ENCODE measurements at regions not wholly inside any gene's neighbourhood (a gene's known extent, or its start where the extent isn't known, plus 50 kb on each side); places are given as distances from the start of the nearest gene placed in this dataset.

GRCh38 chr15:36330598-36330997 is 248.8 kb upstream of the CDIN1 start:
- H3K4me1 Mint-ChIP-seq (ENCODE audit: insufficient read depth, unreplicated experiment): no peaks in the 10 kb centered on the region
- no TSS peak for BruUV-seq (replicated peaks)
- POLR2A ChIA-PET: no interaction called here
- H3K9me3 Mint-ChIP-seq (ENCODE audit: unreplicated experiment): no peaks in the 10 kb centered on the region
- TF ChIP-seq CTCF (IDR thresholded peaks at IDR 0.05; ENCODE audit: unreplicated experiment): no peak
- DNase-seq (ENCODE audit: unreplicated experiment): no peak
- no peak overlapping the region for H3K27ac Mint-ChIP-seq (ENCODE audit: low read depth, unreplicated experiment)
- no peak overlapping the region for H3K4me3 Mint-ChIP-seq (ENCODE audit: unreplicated experiment)
- intact Hi-C loops (cut with micrococcal nuclease): no loop called here
- H3K27me3 Mint-ChIP-seq (ENCODE audit: insufficient read depth, unreplicated experiment): no peaks in the 10 kb centered on the region
- CTCF ChIA-PET: interaction anchor here (0.9 kb wide), 1 partner anchor 24 kb away, joined by 3 read pairs; no protein-coding TSS in a partner anchor
- H3K36me3 Mint-ChIP-seq (ENCODE audit: insufficient read depth, unreplicated experiment): no peaks in the 10 kb centered on the region

DNA sequence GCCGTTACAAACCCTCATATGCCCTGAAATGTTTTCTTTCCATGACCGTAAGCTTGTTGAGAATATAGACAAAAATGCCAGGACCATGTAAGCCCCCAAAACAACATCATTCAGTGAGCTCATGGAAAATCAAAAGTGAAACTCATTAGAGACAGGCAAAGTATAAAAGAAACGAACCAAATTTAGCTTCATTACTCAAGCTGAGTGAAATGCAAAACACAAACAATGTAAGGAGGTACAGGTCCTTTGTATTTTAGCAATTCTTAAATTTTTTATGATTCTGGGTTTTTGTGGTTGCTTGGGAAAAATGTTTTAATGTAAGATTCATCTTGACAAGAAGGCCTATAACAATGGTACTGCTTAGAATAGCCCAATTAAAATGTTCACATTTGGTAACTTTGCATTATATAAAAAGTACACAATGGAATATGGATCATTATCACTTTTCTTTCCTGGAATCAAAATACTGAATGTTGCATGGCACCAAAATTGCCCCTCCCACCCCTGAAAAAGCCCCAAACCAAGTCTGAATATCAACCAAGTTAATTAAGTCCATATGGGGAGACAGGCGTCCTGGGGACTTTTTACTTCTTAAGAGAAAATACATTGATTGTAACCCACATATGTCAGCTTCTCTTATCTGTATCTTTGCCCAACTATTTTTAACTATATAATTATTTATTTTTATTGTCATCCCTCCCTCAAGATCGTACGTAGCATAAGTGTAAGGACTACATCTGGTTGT is 247.7 kb upstream of the CDIN1 start:
- CTCF ChIA-PET: interaction anchor here (0.6 to 1.2 kb wide), 2 partner anchors 13 to 1710 kb away, joined by 3 to 4 read pairs; no protein-coding TSS in a partner anchor
- H3K27ac Mint-ChIP-seq (ENCODE audit: low read depth, unreplicated experiment): no peak overlapping the region

GRCh38 chr15:36332301-36332700 is 247.1 kb upstream of the CDIN1 start:
- no peak for TF ChIP-seq CTCF (IDR thresholded peaks at IDR 0.05; ENCODE audit: unreplicated experiment)
- no peaks in the 10 kb centered on the region for H3K9me3 Mint-ChIP-seq (ENCODE audit: unreplicated experiment)
- no peaks in the 10 kb centered on the region for H3K36me3 Mint-ChIP-seq (ENCODE audit: insufficient read depth, unreplicated experiment)
- ChIA-PET CTCF (no interaction called here), POLR2A (no interaction called here)
- H3K4me3 Mint-ChIP-seq (ENCODE audit: unreplicated experiment): no peak overlapping the region
- no peaks in the 10 kb centered on the region for H3K27me3 Mint-ChIP-seq (ENCODE audit: insufficient read depth, unreplicated experiment)
- DNase-seq (ENCODE audit: unreplicated experiment): no peak
- BruUV-seq (replicated peaks): no TSS peak
- intact Hi-C loops (cut with micrococcal nuclease): no loop called here
- no peaks in the 10 kb centered on the region for H3K4me1 Mint-ChIP-seq (ENCODE audit: insufficient read depth, unreplicated experiment)
- H3K27ac Mint-ChIP-seq (ENCODE audit: low read depth, unreplicated experiment): no peak overlapping the region

More for the DNA sequence above, 247.7 kb upstream of the CDIN1 start:
- BruUV-seq (replicated peaks): no TSS peak
- no peak for DNase-seq (ENCODE audit: unreplicated experiment)
- Mint-ChIP-seq H3K4me3 (ENCODE audit: unreplicated experiment) (no peak overlapping the region), H3K4me1 (ENCODE audit: insufficient read depth, unreplicated experiment) (no peaks in the 10 kb centered on the region), H3K9me3 (ENCODE audit: unreplicated experiment) (no peaks in the 10 kb centered on the region), H3K27me3 (ENCODE audit: insufficient read depth, unreplicated experiment) (no peaks in the 10 kb centered on the region), H3K36me3 (ENCODE audit: insufficient read depth, unreplicated experiment) (no peaks in the 10 kb centered on the region)
- POLR2A ChIA-PET: no interaction called here
- no peak for TF ChIP-seq CTCF (IDR thresholded peaks at IDR 0.05; ENCODE audit: unreplicated experiment)
- intact Hi-C loops (cut with micrococcal nuclease): no loop called here

DNA sequence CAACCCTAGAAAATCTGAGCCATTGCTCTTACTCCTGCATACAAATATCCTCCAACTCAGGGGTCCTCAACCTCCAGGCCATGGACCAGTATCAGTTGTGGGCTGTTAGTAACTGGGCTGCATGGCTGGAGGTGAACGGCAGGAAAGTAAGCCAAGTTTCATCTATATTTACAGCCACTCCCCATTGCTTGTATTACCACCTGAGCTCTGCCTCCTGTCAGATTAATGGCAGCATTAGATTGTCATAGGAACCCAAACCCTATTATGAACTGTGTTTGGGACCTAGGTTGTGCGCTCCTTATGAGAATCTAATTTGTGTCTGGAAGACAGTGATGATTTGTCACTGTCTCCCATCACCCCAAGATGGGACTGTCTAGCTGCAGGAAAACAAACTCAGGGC is 246.5 kb upstream of the CDIN1 start:
- H3K27me3 Mint-ChIP-seq (ENCODE audit: insufficient read depth, unreplicated experiment): no peaks in the 10 kb centered on the region

More for the DNA sequence above, 246.5 kb upstream of the CDIN1 start:
- no peaks in the 10 kb centered on the region for H3K36me3 Mint-ChIP-seq (ENCODE audit: insufficient read depth, unreplicated experiment)
- ChIA-PET CTCF (no interaction called here), POLR2A (no interaction called here)
- no peaks in the 10 kb centered on the region for H3K4me1 Mint-ChIP-seq (ENCODE audit: insufficient read depth, unreplicated experiment)
- DNase-seq (ENCODE audit: unreplicated experiment): no peak
- peaks cover 3% of the 10 kb centered on the region for H3K9me3 Mint-ChIP-seq (ENCODE audit: unreplicated experiment)
- H3K27ac Mint-ChIP-seq (ENCODE audit: low read depth, unreplicated experiment): no peak overlapping the region
- no peak overlapping the region for H3K4me3 Mint-ChIP-seq (ENCODE audit: unreplicated experiment)
- TF ChIP-seq CTCF (IDR thresholded peaks at IDR 0.05; ENCODE audit: unreplicated experiment): no peak
- no TSS peak for BruUV-seq (replicated peaks)
- intact Hi-C loops (cut with micrococcal nuclease): no loop called here

All from MCF 10A (cell line).